ENCODE measurements at regions not wholly inside any gene's neighbourhood (a gene's known extent, or its start where the extent isn't known, plus 50 kb on each side); places are given as distances from the start of the nearest gene placed in this dataset.

- ChIA-PET CTCF (no interaction called here), POLR2A (no interaction called here)
- intact Hi-C loops (cut with micrococcal nuclease; ENCODE audit: unreplicated experiment): no loop called here
- TF ChIP-seq SIN3A (IDR thresholded peaks at IDR 0.05; ENCODE audit: borderline replicate concordance, insufficient read depth, low read depth, low read length) (no peak), REST (IDR thresholded peaks at IDR 0.05; ENCODE audit: insufficient read depth in 1 of 2, low read depth in 2 of 2, low read length in 1 of 2) (no peak), CTCF (IDR thresholded peaks at IDR 0.05) (no peak), POLR2AphosphoS5 (IDR thresholded peaks at IDR 0.05; ENCODE audit: low read depth, low read length) (no peak), TCF7L2 (IDR thresholded peaks at IDR 0.05; ENCODE audit: low read depth, low read length) (no peak)
- no peak overlapping the region for H3K27ac ChIP-seq (ENCODE audit: low read length)
- no peak overlapping the region for H3K4me3 ChIP-seq (ENCODE audit: low read depth in 2 of 2, low read length in 2 of 2)
- DNase-seq (ENCODE audit: low read depth, low spot score) (no peak), ATAC-seq (no peak)
- H3K9me3 ChIP-seq (ENCODE audit: control insufficient read depth, insufficient read depth, low read depth, low read length): no peaks in the 10 kb centered on the region
- no TSS peak for BruUV-seq (replicated peaks)
- H3K27me3 ChIP-seq (ENCODE audit: control insufficient read depth, insufficient read depth, low read length): peaks cover 9% of the 10 kb centered on the region
- in situ Hi-C loops (cut with HindIII; ENCODE audit: low pct_unique_long_range_greater_than_20kb, low sequenced_read_pairs): no loop called here
- H3K4me1 ChIP-seq (ENCODE audit: control insufficient read depth, insufficient read depth, low read length): no peaks in the 10 kb centered on the region
- no peaks in the 10 kb centered on the region for H3K36me3 ChIP-seq (ENCODE audit: control insufficient read depth, insufficient read depth, low read length)
These were observed 155.9 kb downstream of the FGF18 start for GRCh38 chr5:171575386-171575785.

GRCh38 chr5:171575808-171576207 lies 156.4 kb downstream of the FGF18 start:
- peaks cover 9% of the 10 kb centered on the region for H3K27me3 ChIP-seq (ENCODE audit: control insufficient read depth, insufficient read depth, low read length)
- no peaks in the 10 kb centered on the region for H3K36me3 ChIP-seq (ENCODE audit: control insufficient read depth, insufficient read depth, low read length)
- BruUV-seq (replicated peaks): no TSS peak
- no peak overlapping the region for H3K4me3 ChIP-seq (ENCODE audit: low read depth in 2 of 2, low read length in 2 of 2)
- ATAC-seq (no peak), DNase-seq (ENCODE audit: low read depth, low spot score) (no peak)
- ChIA-PET CTCF (no interaction called here), POLR2A (no interaction called here)
- in situ Hi-C loops (cut with HindIII; ENCODE audit: low pct_unique_long_range_greater_than_20kb, low sequenced_read_pairs) (no loop called here), intact Hi-C loops (cut with micrococcal nuclease; ENCODE audit: unreplicated experiment) (no loop called here)
- H3K9me3 ChIP-seq (ENCODE audit: control insufficient read depth, insufficient read depth, low read depth, low read length): no peaks in the 10 kb centered on the region
- no peaks in the 10 kb centered on the region for H3K4me1 ChIP-seq (ENCODE audit: control insufficient read depth, insufficient read depth, low read length)
- no peak for TF ChIP-seq POLR2AphosphoS5 (IDR thresholded peaks at IDR 0.05; ENCODE audit: low read depth, low read length)
- TF ChIP-seq SIN3A (IDR thresholded peaks at IDR 0.05; ENCODE audit: borderline replicate concordance, insufficient read depth, low read depth, low read length): no peak
- no peak for TF ChIP-seq TCF7L2 (IDR thresholded peaks at IDR 0.05; ENCODE audit: low read depth, low read length)
- no peak for TF ChIP-seq REST (IDR thresholded peaks at IDR 0.05; ENCODE audit: insufficient read depth in 1 of 2, low read depth in 2 of 2, low read length in 1 of 2)
- no peak for TF ChIP-seq CTCF (IDR thresholded peaks at IDR 0.05)
- H3K27ac ChIP-seq (ENCODE audit: low read length): no peak overlapping the region

Measured in Panc1 (cell line).